Suppressor macrophage treated with lipopolysaccharide for 4 hours (primary cell): ENCODE measurements at regions not wholly inside any gene's neighbourhood (a gene's known extent, or its start where the extent isn't known, plus 50 kb on each side); places are given as distances from the start of the nearest gene placed in this dataset.

Experiments
- DNase-seq: peaks from one replicate; pipeline ENCODE4 v3.0.0-alpha.2; 2020

DNA sequence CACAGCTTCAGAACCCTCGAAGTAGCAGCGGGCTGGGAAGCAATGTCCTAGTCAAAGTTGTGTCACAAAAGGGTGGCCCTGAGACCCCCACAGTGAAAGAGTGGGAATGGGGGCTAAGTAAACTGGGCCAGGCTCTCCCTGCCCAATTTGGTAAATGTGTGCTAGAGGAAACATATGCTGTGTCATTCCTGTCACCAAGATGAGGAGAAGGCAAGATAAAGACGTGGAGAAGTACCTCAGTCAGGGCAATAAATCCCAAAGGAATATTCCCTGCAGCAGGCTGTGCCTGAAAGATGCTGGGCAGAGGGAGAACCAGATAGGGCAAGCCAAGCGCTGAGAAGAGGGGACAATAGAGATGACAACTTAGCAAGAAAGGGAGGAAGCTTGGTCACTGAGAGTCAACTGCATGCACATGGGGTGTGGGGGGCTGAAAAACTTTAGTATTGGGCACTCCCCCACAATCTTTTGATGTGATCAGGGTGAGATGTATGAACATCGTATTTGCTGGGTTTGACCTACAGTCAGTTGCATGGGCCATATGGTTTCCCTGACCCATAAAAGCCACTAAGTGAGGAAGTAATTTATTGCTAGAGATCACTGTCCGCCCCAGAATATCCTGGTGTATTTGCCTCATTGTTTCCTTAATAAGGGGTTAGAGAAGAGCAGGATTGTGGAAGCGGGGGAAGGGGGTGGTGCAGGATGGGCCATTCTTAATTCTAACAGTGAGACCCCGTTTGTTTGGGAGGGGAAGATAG lies 49.9 kb upstream of the CXCR4 start:
- no peak for DNase-seq
